Heart left ventricle (tissue), 16 donors: ENCODE measurements at regions not wholly inside any gene's neighbourhood (a gene's known extent, or its start where the extent isn't known, plus 50 kb on each side); places are given as distances from the start of the nearest gene placed in this dataset.
"Not testable (repeated sequence)": the region's sequence is repeated elsewhere in the genome, so short reads cannot be mapped to it uniquely, and the experiment has no call there.

Source experiments
- ATAC-seq, 4 donors: fragments of 200-7000 bp; cut with Tn5 transposase; one replicate each; pipeline ENCODE4 v1.9.1; 2020 to 2022; ENCODE audit warnings: moderate library complexity in 4 of 4, mild to moderate bottlenecking in 3 of 4, moderate number of reproducible peaks in 1 of 4
- DNase-seq, 5 donors: peaks; one replicate each; pipeline ENCODE4 v3.0.0-alpha.2; 2020
- H3K27ac ChIP-seq, 12 donors: fragments of 200-600 bp; sonication (generic) in 4 of 12; one replicate each; pipeline versions ENCODE4 v1.5.0 to v1.8.0; 2016 to 2022; ENCODE audit warnings: mild to moderate bottlenecking in 2 of 12
- H3K27me3 ChIP-seq, 9 donors: fragments of 200-600 bp; sonication (generic) in 2 of 9; one replicate each; pipeline versions ENCODE4 v1.5.1 to v1.8.0; 2016 to 2022; ENCODE audit warnings: mild to moderate bottlenecking in 3 of 9
- H3K36me3 ChIP-seq, 9 donors: fragments of 200-600 bp; sonication (generic) in 2 of 9; one replicate each; pipeline versions ENCODE4 v1.5.0 to v1.8.0; 2018 to 2022; ENCODE audit warnings: mild to moderate bottlenecking in 2 of 9
- H3K4me1 ChIP-seq, 12 donors: fragments of 200-600 bp; sonication (generic) in 4 of 12; one replicate each; pipeline versions ENCODE4 v1.5.0 to v1.8.0; 2016 to 2022; ENCODE audit warnings: mild to moderate bottlenecking in 3 of 12
- H3K4me3 ChIP-seq, 12 donors: fragments of 200-600 bp; sonication (generic) in 4 of 12; one replicate each; pipeline versions ENCODE4 v1.5.0 to v1.8.0; 2017 to 2022; ENCODE audit warnings: mild to moderate bottlenecking in 9 of 12, moderate library complexity in 4 of 12
- H3K9me3 ChIP-seq, 12 donors: fragments of 200-600 bp; sonication (generic) in 4 of 12; one replicate each; pipeline versions ENCODE4 v1.5.0 to v1.8.0; 2016 to 2022; ENCODE audit warnings: mild to moderate bottlenecking in 1 of 12
- CTCF ChIP-seq, 12 donors: fragments of 200-600 bp; sonication (generic) in 4 of 12; IDR thresholded peaks; one replicate each; pipeline versions ENCODE4 v1.5.0 to v1.8.0; 2018 to 2022; ENCODE audit warnings: antibody characterized with exemption in 12 of 12, mild to moderate bottlenecking in 5 of 12
- POLR2A ChIP-seq, 2 donors: fragments of 450-650 bp; IDR thresholded peaks; one replicate each; pipeline ENCODE4 v1.6.1; 2017; ENCODE audit warnings: antibody characterized with exemption in 2 of 2, mild to moderate bottlenecking in 2 of 2, moderate library complexity in 2 of 2
- WGBS, 4 donors: extraction: QIAGEN DNeasy Blood & Tissue Kit in 2 of 4; methylation state at CpG; one replicate each; pipeline versions ENCODE4 v1.1.5 to v1.1.7; 2013 to 2018; 5-methylcytosine and 5-hydroxymethylcytosine counted together
- intact Hi-C, 10 donors: fragments of 100-400 bp; cut with DNase I; formaldehyde crosslinking; loops; one replicate each; pipeline versions ENCODE4 v1.11.1 to v1.14.2; 2022
- donor health status: ischemic (EF 13 %, LVEDD 7.1; RV severe dilation, severe dysfunction).
- donor health status: healthy with polysubstance abuse.
- donor health status: DM: no; HTN: yes; CAD: no.
- donor health status: DM: no; HTN: no; CAD: no.
- donor health status: ischemic (EF 25% LVEDD 6.9; RV normal size, moderate dysfunction).
- donor health status: ischemic (EF 25% LVEDD 5.7; RV mildly dilated, moderate dysfunction).
- donor health status: healthy.
- donor health status: DM: yes; HTN: yes; CAD: no.
- donor health status: ischemic (EF 35%, LVEDD 5.7; RV mildly dilated, moderate dysfunction).
- donor health status: nonischemic (EF 11% LVEDD 7.7; RV severe dilation, severe dysfunction).
- donor health status: DM: yes; HTN: yes; CAD: no.
- donor health status: PGD.
- donor health status: ischemic (EF 29% LVEDD 5.4; RV normal size, mild dysfunction).
- donor health status: nonischemic (EF 23%, LVEDD 6.1; RV moderate dilation, normal function).

GRCh38 chr11:29161191-29161590 lies 855.6 kb downstream of the KCNA4 start:
- Histone ChIP-seq H3K27me3 (no peaks in the 10 kb centered on the region), H3K4me3 (no peak overlapping the region), H3K9me3 (no peaks in the 10 kb centered on the region), H3K27ac (no peak overlapping the region), H3K36me3 (no peaks in the 10 kb centered on the region), H3K4me1 (no peaks in the 10 kb centered on the region)
- DNase-seq (no peak), ATAC-seq (no peak)
- WGBS, 4 donors = 63 to 87% (median 79%) methylated on average over 1 of the region's 1 CpG
- no peak for TF ChIP-seq CTCF (IDR thresholded peaks at IDR 0.05)
- no peak for TF ChIP-seq POLR2A (IDR thresholded peaks at IDR 0.05)
- intact Hi-C loops = no loop called here

GRCh38 chr11:29159552-29160465 lies 857.0 kb downstream of the KCNA4 start:
- ATAC-seq (peak in 3 of 4 donors; percentile 26 to 71 (median 42)), DNase-seq (peak in 1 of 5 donors; percentile 18)
- no peaks in the 10 kb centered on the region for H3K4me1 ChIP-seq
- intact Hi-C loops = no loop called here
- H3K9me3 ChIP-seq = no peaks in the 10 kb centered on the region
- TF ChIP-seq POLR2A (IDR thresholded peaks at IDR 0.05) (no peak), CTCF (IDR thresholded peaks at IDR 0.05) (peak in 6 of 12 donors; percentile 14 to 47 (median 44))
- no peak overlapping the region for H3K27ac ChIP-seq
- no peak overlapping the region for H3K4me3 ChIP-seq
- H3K36me3 ChIP-seq = no peaks in the 10 kb centered on the region
- WGBS, 4 donors = 42 to 46% (median 42%) methylated on average over 6 of the region's 6 CpGs
- H3K27me3 ChIP-seq = no peaks in the 10 kb centered on the region

- WGBS, 4 donors = 75 to 92% (median 80%) methylated on average over 1 of the region's 1 CpG
- H3K9me3 ChIP-seq = peaks cover 0 to 12% (median 0%) of the 10 kb centered on the region in 12 donors
- TF ChIP-seq CTCF (IDR thresholded peaks at IDR 0.05) (no peak), POLR2A (IDR thresholded peaks at IDR 0.05) (no peak)
- ATAC-seq = no peak
- H3K4me3 ChIP-seq = no peak overlapping the region
- H3K4me1 ChIP-seq = no peaks in the 10 kb centered on the region
- intact Hi-C loops = no loop called here
- H3K27ac ChIP-seq = no peak overlapping the region
- DNase-seq = no peak
- H3K36me3 ChIP-seq = no peaks in the 10 kb centered on the region
- H3K27me3 ChIP-seq = no peaks in the 10 kb centered on the region
Measured at GRCh38 chr11:29153078-29153477, 863.8 kb downstream of the KCNA4 start.

GRCh38 chr11:29142573-29142972 lies 874.3 kb downstream of the KCNA4 start:
- H3K4me1 ChIP-seq, H3K9me3 ChIP-seq, H3K4me3 ChIP-seq, H3K27ac ChIP-seq, intact Hi-C loops, DNase-seq, H3K36me3 ChIP-seq, H3K27me3 ChIP-seq, ATAC-seq: not testable (repeated sequence)
- WGBS, 4 donors = 70 to 80% (median 73%) methylated on average over 1 of the region's 1 CpG
